ENCODE measurements at regions not wholly inside any gene's neighbourhood (a gene's known extent, or its start where the extent isn't known, plus 50 kb on each side); places are given as distances from the start of the nearest gene placed in this dataset.

DNA sequence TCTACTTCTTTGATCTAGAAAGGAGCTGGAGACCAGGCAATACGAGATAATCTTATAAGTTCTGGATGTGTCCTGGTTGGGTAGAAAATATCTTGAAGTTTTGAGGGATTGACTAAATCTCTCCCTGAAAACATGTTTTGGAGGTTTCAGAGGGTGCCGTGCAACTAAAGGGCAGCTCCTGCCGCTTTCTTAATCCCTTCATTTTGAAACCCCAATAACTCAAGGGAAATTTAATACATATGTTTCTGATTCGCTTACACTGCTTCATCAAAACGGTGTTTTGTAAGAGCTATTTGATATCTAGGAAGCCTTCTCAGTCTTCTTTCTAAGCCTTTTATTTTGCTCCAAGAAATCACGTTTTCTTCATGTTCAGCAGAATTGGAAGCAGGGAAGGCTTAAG is 129.0 kb downstream of the ASCL1 start:
- DNase-seq (ENCODE audit: low spot score) = no peak

DNA sequence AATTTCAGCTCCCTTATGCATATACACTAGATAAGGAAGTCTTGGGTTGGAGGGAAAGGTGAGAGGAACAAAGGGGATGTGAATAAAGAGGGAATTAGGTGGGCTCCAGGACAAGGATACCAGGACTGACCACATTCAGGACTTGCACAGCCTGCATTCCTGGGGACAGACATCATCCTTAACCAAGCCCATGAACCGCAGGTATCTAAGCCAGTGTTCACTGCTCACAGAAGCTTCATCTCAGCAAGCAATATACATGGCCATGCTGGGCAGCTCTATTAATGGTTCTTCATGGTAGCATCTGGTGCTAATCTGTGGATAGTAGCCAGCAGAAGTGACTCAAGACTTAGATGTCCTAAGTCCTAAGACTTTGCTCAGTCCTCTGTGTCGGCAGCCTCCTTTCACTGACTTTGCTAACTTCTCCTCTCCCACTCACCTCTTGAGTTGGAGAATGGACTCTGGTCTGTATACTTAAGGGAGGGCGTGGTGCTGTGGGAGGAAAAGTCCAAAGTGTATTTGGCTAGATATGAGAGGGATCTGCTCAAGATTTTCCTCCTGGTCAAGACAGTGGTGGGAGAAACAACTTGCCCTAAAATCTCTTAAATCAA is 136.1 kb downstream of the ASCL1 start:
- DNase-seq (ENCODE audit: low spot score) = no peak
- in situ Hi-C loops (cut with HindIII; ENCODE audit: low sequenced_read_pairs) = no loop called here

More for the DNA sequence above, 129.0 kb downstream of the ASCL1 start:
- in situ Hi-C loops (cut with HindIII; ENCODE audit: low sequenced_read_pairs) = no loop called here

DNA sequence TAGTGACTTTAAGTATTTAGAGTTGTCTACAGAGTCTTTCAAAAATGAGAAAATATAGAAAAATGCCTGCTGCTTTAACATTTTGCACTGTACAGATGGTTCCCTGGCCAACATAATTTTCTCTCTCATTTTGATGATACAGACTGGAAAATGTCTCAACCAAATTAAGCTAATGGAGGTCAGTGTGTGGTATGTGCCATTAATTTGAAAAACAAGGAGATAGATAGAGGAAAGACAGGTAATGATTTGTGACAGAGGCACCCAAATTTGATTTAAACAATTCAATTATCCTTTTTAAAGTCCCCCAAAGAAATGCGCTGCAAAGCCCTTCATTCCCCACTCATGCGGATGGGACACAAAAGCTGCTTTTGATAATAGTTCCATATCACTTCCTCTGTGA is 140.0 kb downstream of the ASCL1 start:
- in situ Hi-C loops (cut with HindIII; ENCODE audit: low sequenced_read_pairs) = no loop called here
- DNase-seq (ENCODE audit: low spot score) = no peak

DNA sequence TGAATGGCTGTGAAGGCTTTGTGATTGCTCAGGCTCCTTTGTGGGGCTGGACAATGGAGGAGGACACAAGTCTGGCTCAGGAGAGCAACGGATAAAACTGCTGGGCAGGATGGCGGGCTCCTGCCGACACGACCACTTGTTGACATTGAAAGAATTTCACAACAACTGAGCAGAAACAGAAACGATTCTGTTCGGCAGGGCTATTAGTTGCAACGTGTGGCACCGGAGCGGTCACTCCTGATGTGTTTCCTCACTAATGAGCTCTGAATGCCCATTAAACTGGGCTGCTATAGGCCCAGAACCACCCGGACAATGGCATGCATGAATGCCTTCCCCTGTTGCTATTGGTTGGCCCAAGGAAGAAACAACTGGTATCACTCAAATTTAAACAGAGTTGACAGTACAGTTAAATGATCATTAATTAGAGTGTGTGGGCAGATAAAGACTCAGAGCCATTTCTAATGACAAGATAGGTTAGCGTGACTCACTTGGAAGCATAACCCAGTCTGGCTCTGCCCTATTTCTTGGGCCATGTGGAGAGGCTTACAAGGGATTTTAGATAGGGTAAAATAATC is 142.9 kb downstream of the ASCL1 start:
- in situ Hi-C loops (cut with HindIII; ENCODE audit: low sequenced_read_pairs) = no loop called here
- DNase-seq (ENCODE audit: low spot score) = no peak

DNA sequence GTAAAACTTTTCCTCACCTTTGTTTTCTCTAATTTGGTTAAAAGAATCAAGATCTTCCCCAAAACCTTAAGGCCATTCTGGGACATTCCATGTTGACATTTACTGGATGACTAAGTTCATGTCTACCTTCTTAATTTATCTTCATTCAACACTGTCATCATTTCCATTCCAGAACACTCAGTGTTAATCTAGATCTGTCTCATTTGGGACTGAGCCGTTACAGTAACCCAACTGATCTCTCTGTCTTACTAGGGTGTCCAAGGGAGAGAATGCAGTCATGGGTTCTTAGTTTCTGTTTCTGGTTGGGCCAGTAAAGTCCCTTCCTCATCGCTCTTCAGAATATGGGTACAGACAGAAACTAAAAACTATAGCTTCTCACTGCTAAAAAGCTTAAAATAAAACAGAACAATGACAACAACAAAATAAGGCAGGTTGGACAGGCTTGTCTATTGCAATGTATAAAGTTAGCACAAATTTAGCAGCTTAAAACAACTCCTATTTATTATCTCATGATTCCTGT is 144.8 kb downstream of the ASCL1 start:
- no peak for DNase-seq (ENCODE audit: low spot score)
- in situ Hi-C loops (cut with HindIII; ENCODE audit: low sequenced_read_pairs) = no loop called here

DNA sequence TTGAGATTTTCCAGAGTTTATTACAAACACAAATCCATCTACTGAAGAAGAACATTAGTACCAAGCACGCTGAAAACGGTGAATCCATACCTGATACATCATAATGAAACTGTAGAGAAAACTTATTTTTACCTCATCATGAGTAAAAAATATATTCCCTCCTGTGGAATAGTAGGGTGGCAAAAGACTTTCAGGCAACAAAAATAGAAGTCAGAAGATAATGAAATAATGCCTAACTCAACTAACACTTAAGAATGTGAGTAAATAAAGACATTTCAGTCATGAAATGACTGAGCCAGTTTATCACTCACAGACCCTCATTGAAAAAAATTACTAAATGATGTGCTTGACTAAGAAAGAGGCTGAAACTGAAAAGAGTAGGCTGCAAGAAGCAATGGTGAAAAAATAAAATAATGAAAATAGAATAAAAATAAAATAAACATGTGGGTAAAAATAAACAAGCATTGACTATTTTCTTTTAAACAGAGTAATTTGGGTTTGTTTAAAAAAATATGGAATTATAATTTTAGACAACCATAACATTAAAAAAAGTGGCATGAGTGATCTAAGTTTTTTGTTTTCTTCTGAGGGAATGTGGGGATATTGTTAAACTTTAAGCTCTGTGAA is 148.6 kb downstream of the ASCL1 start:
- in situ Hi-C loops (cut with HindIII; ENCODE audit: low sequenced_read_pairs) = no loop called here
- no peak for DNase-seq (ENCODE audit: low spot score)

DNA sequence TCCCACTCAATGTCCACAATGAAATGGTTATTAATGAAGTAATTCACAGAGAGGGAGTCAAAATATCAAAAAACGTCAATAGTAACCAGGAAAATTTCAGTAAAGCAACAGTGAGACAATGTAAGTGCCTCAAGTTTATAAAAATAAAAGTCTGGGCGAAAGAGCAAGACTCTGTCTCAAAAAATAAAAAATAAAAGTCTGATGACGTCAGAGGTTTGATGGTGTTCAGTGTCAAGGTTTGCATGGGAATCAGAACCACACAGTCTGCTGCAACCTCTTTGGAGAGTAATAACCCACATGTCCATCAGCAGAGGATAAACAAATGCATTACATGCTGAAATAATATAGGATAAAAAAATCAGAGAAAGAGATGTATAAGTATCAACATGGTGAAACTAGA is 152.4 kb downstream of the ASCL1 start:
- DNase-seq (ENCODE audit: low spot score) = no peak
- in situ Hi-C loops (cut with HindIII; ENCODE audit: low sequenced_read_pairs) = no loop called here

DNA sequence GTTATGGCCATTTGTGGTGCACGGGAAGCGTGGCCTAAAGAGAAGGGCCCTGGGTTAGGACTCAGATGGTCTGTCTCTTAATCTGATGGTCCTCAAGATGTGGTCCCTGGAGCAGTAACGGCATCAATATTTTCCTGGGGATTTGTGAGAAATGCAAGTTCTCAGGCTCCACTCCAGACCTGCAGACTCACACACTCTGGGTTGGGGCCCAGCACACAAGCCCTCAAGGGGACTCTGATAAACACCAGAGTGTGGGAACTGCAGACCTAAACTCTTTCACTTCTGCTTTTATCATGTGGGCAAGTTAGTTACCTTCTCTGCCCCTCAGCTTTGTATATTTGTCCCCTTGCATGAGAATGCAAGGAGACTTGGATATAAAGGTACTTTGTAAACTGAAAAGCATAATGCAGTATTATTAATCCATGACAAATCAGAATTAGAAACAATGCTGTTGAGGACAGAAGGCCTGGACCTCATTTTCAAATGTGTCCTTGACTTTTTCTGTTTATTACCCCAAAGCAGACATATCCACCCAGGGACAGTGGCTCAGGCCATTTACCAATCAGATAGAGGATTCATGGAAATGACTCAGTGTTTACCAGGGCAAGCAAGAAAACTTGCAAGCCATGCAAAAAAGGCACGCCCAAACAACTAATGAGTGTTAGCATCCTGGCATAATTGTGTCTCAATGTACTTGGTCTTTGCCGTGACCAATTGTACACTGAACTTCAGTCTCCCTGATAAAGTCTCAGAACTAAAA is 157.0 kb downstream of the ASCL1 start:
- no peak for DNase-seq (ENCODE audit: low spot score)
- in situ Hi-C loops (cut with HindIII; ENCODE audit: low sequenced_read_pairs) = no loop called here

DNA sequence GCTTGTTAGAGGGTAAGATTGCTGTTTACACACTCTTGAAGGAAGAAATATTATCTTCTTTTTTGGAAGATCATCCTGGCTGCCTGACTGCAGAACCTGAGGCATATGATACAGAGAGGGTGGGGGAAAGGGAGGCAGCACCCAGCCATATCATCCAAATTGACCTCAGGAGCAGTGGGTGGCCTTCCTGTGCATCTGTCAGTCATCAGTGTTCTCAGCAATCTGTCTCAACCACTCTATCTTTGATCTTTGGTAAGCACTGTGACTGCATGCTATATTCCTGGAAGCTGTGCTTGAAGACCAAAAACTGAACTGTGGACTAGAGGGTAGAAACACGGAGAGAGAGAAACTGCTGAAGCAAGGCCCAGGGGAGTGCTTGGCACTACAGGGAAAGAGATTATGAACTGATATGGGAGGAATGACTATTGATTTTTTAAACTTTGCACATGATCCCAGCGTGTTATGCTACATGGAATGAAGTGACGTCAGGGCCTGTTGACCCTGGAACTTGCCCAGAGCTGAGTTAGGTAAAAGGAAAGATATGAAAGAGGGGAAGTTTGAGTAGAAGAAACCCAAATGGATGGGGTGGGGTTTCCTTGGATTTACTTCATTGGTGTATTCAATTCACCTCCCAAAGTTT is 171.5 kb downstream of the ASCL1 start:
- in situ Hi-C loops (cut with HindIII; ENCODE audit: low sequenced_read_pairs) = no loop called here
- no peak for DNase-seq (ENCODE audit: low spot score)

DNA sequence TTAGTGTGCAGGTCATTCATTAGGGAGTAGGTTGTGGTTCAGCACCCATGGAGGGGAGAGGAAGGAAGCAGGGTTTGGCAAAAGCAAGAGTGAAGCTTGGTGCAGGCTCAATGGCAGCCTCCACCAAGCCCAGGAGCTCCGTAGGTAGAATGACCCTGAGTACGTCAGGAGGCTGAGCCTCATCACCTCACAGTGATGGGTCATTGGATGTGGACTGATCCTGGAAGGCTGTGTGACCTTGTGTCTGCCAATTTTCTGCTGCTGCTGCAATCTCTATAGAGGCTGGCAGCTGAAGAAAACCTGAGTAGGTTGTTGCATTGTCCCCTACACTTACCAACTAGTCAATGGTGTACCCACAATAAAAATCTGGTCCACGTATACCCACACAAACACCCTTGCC is 173.1 kb downstream of the ASCL1 start:
- in situ Hi-C loops (cut with HindIII; ENCODE audit: low sequenced_read_pairs) = no loop called here

DNA sequence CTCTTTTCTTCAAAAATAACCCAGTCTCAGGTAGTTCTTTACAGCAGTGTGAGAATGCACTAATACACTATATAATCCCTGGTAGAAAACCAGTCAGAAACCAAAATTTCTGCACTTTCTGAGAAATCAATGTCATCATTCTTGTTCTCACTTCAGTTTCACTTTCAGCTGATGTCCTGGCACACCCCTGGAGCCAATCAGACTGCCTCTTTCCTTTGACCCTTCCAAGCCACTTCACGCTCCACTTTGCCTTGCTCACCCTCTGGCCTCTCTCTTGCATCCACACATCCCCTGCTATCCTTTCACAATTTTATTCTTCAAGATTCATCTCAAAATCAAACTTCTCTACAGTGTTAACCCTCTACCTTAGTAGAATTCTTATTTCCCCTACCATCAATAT is 181.1 kb downstream of the ASCL1 start:
- no peak for DNase-seq (ENCODE audit: low spot score)
- in situ Hi-C loops (cut with HindIII; ENCODE audit: low sequenced_read_pairs) = no loop called here

More for the DNA sequence above, 173.1 kb downstream of the ASCL1 start:
- DNase-seq (ENCODE audit: low spot score) = no peak

DNA sequence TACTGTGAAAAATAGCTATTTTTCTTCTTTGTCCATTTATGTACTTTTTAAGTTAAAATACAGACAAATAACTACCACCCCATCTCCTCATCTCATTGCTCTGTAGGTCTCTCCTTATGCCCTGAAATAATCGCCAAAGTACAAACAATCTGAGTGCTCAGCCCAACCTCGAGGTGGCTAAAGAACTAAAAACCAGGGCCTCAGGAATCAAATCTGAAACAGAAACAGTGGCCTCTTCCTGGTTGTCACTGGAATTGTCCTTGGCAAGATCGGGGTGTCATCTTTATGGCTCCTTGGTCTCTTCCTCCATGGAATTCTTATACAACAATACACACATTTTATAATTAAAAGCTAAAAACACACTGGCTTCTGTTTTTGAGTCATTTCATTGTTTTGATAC is 182.4 kb downstream of the ASCL1 start:
- DNase-seq (ENCODE audit: low spot score) = no peak
- in situ Hi-C loops (cut with HindIII; ENCODE audit: low sequenced_read_pairs) = no loop called here

DNA sequence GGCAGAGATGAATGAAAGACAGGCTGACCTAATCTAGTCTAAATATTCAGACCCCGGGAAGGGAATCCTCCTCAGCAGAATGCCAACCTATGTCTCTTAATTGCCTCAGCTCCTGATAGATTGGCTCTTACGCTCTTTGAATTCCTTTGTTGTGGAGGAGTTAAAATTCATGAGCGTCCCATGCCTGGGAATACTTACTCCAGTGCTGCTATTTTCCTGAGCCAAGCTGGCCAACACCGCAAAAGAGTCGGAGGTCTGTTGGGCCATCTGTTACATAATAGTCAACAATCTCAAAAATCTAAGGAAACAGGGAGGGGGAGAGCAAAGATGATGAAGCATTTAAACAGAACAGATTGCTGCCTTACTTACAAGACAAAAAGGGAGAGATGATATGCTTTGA is 182.8 kb downstream of the ASCL1 start:
- in situ Hi-C loops (cut with HindIII; ENCODE audit: low sequenced_read_pairs) = no loop called here
- DNase-seq (ENCODE audit: low spot score) = no peak

DNA sequence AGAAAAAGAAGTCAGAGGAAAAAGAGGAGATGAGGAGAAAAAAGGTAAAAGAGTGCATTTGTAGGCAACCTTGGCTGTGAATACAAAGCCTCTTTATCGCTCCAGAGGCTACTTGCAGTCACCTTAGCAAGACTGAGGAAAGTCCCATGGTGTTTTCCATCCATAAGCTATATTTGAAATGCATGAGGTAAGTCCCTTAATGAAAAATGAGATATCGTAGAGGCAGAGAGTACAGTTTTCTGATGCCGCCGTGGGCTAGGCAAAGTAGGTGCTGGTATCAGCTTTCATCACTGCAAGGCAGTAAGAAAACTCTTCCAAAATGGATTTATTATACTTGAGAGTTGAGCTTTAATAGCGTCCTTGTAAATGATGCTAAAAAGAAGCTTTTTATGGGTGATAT is 186.8 kb downstream of the ASCL1 start:
- DNase-seq (ENCODE audit: low spot score) = no peak
- in situ Hi-C loops (cut with HindIII; ENCODE audit: low sequenced_read_pairs) = no loop called here

DNA sequence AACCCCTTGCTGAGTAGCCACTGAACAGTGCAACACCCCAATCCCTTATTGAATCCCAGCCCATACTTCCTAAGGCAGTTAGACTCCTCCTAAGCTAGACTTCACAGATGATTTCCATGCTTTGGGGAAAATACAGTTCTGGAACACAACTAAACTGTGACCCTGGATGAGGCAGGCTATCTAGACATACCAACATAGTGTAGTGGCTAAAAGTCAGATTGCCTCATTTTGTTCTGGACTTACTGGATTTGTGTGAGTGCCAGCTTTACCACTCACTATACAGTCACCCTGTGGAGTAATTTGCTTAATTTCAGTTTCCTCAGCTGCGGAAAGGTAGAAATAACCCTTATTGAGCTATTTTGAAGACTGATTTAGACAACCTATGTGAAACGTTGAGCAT is 203.1 kb downstream of the ASCL1 start:
- in situ Hi-C loops (cut with HindIII; ENCODE audit: low sequenced_read_pairs) = no loop called here

DNA sequence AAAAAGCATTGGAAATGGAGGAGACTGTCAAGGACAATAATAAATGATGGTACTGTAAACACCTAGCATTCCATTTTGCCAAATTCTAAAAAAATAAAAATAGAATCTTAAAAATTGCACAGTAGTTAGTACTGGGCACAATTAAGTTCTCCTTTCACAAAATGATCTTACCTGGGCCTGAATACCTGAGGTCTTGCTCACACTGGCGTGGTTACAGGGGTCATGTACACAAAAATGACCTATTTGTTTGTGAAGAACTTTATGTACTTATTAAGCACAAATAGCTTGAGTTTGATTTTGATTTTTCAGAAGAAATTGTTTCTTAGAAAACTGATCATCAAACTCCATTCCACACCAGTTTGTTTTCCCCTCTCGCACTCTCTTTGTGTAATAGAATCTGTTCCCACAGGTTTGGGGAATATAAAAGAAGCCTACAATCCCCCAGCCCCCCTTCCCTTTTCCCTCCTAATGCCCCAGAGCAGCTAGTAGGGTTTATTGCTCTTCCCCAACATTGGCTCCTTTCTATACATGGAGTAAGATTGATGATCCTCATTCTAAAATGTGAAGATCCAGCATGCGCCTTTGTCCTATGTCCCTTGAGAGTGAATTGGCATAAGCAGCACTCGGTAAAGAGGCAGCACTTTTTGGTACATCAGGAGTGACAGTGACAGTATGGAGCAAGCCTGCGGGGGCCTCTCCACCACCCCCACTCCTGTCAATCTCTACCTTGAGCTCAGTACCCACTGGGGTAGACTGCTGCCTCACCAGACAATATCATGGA is 204.3 kb downstream of the ASCL1 start:
- in situ Hi-C loops (cut with HindIII; ENCODE audit: low sequenced_read_pairs) = no loop called here
- DNase-seq (ENCODE audit: low spot score) = no peak

More for the DNA sequence above, 203.1 kb downstream of the ASCL1 start:
- no peak for DNase-seq (ENCODE audit: low spot score)

DNA sequence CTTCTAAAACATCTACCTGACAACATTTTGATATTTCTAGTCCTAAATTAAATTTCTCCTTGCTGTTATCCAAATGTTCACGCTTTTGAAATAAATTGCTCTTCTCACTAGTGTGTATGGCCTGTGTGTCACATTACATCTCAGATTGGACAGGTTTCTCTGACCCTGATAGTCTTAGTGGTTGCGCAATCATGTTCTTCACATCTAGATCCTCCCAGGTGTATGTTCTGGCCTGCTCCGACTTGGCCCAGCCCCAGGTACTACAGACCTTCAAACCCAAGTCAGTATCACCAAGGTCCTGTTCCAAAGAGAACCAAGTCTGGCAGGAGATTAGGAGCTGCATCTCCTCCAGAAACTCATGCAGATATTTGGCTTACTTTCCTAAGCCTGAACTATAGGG is 209.5 kb downstream of the ASCL1 start:
- DNase-seq (ENCODE audit: low spot score) = no peak
- in situ Hi-C loops (cut with HindIII; ENCODE audit: low sequenced_read_pairs) = no loop called here

DNA sequence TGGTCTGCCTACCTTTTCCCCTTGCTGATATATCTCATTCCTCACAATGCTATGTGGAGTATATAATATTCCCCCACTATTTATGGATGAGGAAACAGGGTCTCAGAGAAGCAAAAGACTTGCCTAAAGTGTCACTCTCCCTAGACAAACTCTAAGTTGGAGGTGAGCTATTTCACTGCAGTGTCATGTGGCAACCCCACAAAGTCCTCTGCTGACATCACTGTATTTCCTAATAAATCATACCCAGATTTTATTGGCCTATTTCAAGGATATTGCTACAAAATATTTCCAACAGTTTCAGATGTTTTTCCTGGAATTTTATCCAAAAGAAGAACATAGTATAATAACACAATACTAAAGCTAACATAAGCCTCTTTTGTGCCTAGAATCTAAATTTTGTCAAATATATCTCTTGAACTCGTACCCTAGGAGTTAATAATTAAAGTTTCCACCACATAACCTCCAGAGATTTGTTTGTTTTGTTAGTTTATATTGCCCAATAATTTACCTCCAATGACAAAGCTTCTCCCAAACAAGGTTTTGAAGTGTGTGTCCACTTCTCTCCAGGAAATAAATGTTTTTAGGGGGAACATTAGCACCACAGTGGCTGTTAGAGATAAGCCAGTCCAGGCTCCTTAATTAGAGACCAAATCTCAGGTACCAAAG is 215.1 kb downstream of the ASCL1 start:
- in situ Hi-C loops (cut with HindIII; ENCODE audit: low sequenced_read_pairs) = no loop called here
- no peak for DNase-seq (ENCODE audit: low spot score)

Measured in G401 (cell line).